GM12878 (cell line): ENCODE measurements at regions not wholly inside any gene's neighbourhood (a gene's known extent, or its start where the extent isn't known, plus 50 kb on each side); places are given as distances from the start of the nearest gene placed in this dataset.

Source experiments
- ATAC-seq: fragments of 200-7000 bp; cut with Tn5 transposase; 3 replicates; pipeline ENCODE4 v1.9.1; 2020; ENCODE audit warnings: mild to moderate bottlenecking, moderate library complexity
- BruUV-seq: library from RNA; stranded (reverse); fragments of 400-500 nt; replicated peaks from 2 replicates; lab custom pipeline; 2021; lab: Mats Ljungman, UMichigan
- CTCF ChIA-PET: fragments of 300-600 bp; sonication (Branson Sonifier 250); formaldehyde crosslinking; extraction: SDS; loops from one replicate; lab custom pipeline; 2021; ENCODE audit warnings: inconsistent platforms; lab: Yijun Ruan, JAX
- POLR2A ChIA-PET: fragments of 350-600 bp; formaldehyde crosslinking; extraction: SDS; loops from one replicate; lab custom pipeline; 2021; ENCODE audit warnings: inconsistent platforms; lab: Charles Lee
- RAD21 ChIA-PET: fragments of 300-600 bp; sonication (Branson Sonifier 250); formaldehyde crosslinking; loops from one replicate; lab custom pipeline; 2023; ENCODE audit warnings: antibody characterized with exemption; ENCODE audit not compliant: unreplicated experiment; lab: Charles Lee
- SMC1A ChIA-PET: fragments of 300-600 bp; sonication (Branson Sonifier 250); formaldehyde crosslinking; loops from one replicate; lab custom pipeline; 2023; ENCODE audit not compliant: unreplicated experiment, uncharacterized antibody; lab: Charles Lee
- DNase-seq: peaks from one replicate; pipeline ENCODE4 v3.0.0-alpha.2; 2011; ENCODE audit warnings: low read depth, low spot score
- FAIRE-seq: peaks from 3 replicates; lab custom pipeline; 2011; peaks lifted over from hg19 to GRCh38; lab: Jason Lieb, UNC
- H2AFZ ChIP-seq: 2 replicates; pipeline ENCODE4 v1.6.0; 2011; ENCODE audit warnings: low read depth, low read length, control low read depth; ENCODE audit not compliant: control insufficient read depth
- H3K27ac ChIP-seq: 2 replicates; pipeline ENCODE4 v1.5.1; 2011; ENCODE audit warnings: control low read depth; ENCODE audit not compliant: control insufficient read depth, insufficient read depth
- H3K27me3 ChIP-seq, 2 experiments: replicated peaks in 1 of 2; 2 replicates each; pipeline versions ENCODE4 v1.6.0 to v1.6.1; 2011; ENCODE audit warnings: low read length in 1 of 2; ENCODE audit not compliant: control insufficient read depth in 2 of 2, insufficient read depth in 2 of 2
- H3K36me3 ChIP-seq, 2 experiments: 2 replicates each; pipeline ENCODE4 v1.5.1; 2011; ENCODE audit warnings: low read length in 1 of 2; ENCODE audit not compliant: control insufficient read depth in 2 of 2, insufficient read depth in 2 of 2
- H3K4me1 ChIP-seq: 2 replicates; pipeline ENCODE4 v1.6.1; 2011; ENCODE audit warnings: mild to moderate bottlenecking, low read length, moderate library complexity, mixed read lengths; ENCODE audit not compliant: control insufficient read depth, insufficient read depth
- H3K4me2 ChIP-seq: 2 replicates; pipeline ENCODE4 v1.6.0; 2011; ENCODE audit warnings: control low read depth; ENCODE audit not compliant: control insufficient read depth, insufficient read depth
- H3K4me3 ChIP-seq: fragments of 200-600 bp; sonication (generic); 2 replicates; pipeline ENCODE4 v1.5.1; 2016
- H3K79me2 ChIP-seq: 2 replicates; pipeline ENCODE4 v1.6.0; 2011; ENCODE audit warnings: low read length; ENCODE audit not compliant: control insufficient read depth, insufficient read depth
- H3K9ac ChIP-seq: 2 replicates; pipeline ENCODE4 v1.8.0; 2011; ENCODE audit warnings: low read length, control low read depth, mixed read lengths; ENCODE audit not compliant: control insufficient read depth, insufficient read depth
- H3K9me3 ChIP-seq: replicated peaks from 3 replicates; pipeline ENCODE4 v1.5.1; 2011; ENCODE audit warnings: mild to moderate bottlenecking, low read length; ENCODE audit not compliant: control insufficient read depth, insufficient read depth
- H4K20me1 ChIP-seq: 2 replicates; pipeline ENCODE4 v1.6.0; 2011; ENCODE audit not compliant: control insufficient read depth, insufficient read depth
- CBFB ChIP-seq: IDR thresholded peaks from 2 replicates; pipeline ENCODE4 v1.6.1; 2016; ENCODE audit warnings: antibody characterized with exemption, low read depth
- ESRRA ChIP-seq: IDR thresholded peaks from 2 replicates; pipeline ENCODE4 v1.6.1; 2012; ENCODE audit warnings: mild to moderate bottlenecking, low read length, improper control_type of control experiment
- HDAC2 ChIP-seq: fragments of 200-600 bp; sonication (generic); IDR thresholded peaks from 2 replicates; pipeline ENCODE4 v1.6.1; 2017
- PAX5 ChIP-seq: IDR thresholded peaks from 2 replicates; pipeline ENCODE4 v1.6.1; 2011; ENCODE audit warnings: low read depth, low read length, borderline replicate concordance
- SREBF1 ChIP-seq: IDR thresholded peaks from 2 replicates; pipeline ENCODE4 v1.6.1; 2012; ENCODE audit warnings: mild to moderate bottlenecking, low read length
- WGBS: methylation state at CpG from one replicate; pipeline ENCODE4 v1.1.6; 2016; ENCODE audit warnings: low lambda C conversion rate; ENCODE audit not compliant: insufficient replicate concordance, insufficient coverage; ENCODE audit errors: missing lambda C conversion rate; 5-methylcytosine and 5-hydroxymethylcytosine counted together
- in situ Hi-C: fragments of 300-500 bp; cut with MboI; formaldehyde crosslinking; loops from 9 replicates; pipeline ENCODE4 v1.14.3; 2018; ENCODE audit warnings: mixed read lengths
- intact Hi-C: fragments of 100-400 bp; cut with micrococcal nuclease; formaldehyde crosslinking; loops from one replicate; pipeline ENCODE4 v1.14.2; 2022; ENCODE audit not compliant: unreplicated experiment
- TF ChIP-seq, protein P1 (sequence below): IDR thresholded peaks from 2 replicates; pipeline ENCODE4 v1.6.1; 2012; ENCODE audit warnings: low read depth, low read length, improper control_type of control experiment
- TF ChIP-seq, protein P2 (sequence below): fragments of 450-650 bp; conservative IDR thresholded peaks from 2 replicates; pipeline ENCODE4 v1.6.1; 2017; ENCODE audit warnings: mild to moderate bottlenecking, moderate library complexity
- TF ChIP-seq, protein P3 (sequence below): fragments of 450-650 bp; IDR thresholded peaks from 2 replicates; pipeline ENCODE4 v1.6.1; 2016; ENCODE audit warnings: mild to moderate bottlenecking, moderate library complexity, borderline replicate concordance
- TF ChIP-seq, protein P4 (sequence below): fragments of 450-650 bp; IDR thresholded peaks from 2 replicates; pipeline ENCODE4 v1.6.1; 2017; ENCODE audit warnings: low read depth, mild to moderate bottlenecking, moderate library complexity

DNA sequence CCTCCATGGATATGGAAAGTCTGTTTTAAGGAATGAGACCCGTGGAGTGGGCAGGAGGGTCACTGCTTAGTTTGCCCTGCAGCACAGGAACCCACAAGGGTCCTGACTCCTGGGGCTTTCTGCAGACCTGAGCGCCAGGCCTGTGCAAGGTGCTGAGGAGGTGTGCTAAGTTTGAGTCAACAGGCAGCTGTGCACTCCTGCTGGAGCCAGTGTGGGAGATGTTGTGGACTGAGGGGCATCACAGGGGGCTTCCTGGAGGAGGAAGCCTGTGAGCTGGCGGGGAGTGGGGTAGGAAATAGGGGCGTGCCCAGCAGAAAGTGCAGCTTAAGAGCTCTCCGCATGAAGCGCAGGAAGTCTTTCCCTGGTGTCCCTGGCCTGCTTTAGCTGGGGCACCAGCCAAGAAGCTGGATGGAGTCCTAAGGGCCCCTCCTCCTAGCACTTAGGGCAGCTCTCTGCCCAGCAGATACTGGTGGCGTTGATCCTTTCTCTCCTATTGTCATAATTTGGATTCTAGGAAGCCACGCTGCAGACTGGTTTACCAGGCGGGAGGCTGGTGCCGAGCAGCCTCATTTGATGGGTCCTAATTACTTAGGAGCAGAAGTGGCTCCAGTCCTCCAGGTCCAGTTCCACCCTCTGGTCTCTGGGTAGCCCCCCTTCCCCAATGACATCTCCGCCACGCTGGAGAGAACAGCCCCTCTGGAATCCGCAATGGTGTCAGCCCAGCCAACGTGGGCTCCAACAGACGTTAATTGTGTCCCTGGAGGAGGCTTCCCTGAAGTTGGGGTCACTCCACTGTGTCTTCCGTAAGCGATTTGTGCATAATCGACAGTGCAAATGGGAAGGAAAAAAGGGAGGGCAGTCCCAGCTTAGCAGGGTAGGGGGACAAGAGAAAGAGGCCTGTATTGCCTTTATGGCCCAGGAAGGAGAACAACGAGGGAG lies 309.2 kb downstream of the ZNF536 start:
- 40% methylated on average over 19 of the region's 19 CpGs for WGBS
- TF ChIP-seq SREBF1 = no peak
- TF ChIP-seq, protein P1, sequence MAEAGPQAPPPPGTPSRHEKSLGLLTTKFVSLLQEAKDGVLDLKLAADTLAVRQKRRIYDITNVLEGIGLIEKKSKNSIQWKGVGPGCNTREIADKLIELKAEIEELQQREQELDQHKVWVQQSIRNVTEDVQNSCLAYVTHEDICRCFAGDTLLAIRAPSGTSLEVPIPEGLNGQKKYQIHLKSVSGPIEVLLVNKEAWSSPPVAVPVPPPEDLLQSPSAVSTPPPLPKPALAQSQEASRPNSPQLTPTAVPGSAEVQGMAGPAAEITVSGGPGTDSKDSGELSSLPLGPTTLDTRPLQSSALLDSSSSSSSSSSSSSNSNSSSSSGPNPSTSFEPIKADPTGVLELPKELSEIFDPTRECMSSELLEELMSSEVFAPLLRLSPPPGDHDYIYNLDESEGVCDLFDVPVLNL = no peak
- TF ChIP-seq, protein P2, sequence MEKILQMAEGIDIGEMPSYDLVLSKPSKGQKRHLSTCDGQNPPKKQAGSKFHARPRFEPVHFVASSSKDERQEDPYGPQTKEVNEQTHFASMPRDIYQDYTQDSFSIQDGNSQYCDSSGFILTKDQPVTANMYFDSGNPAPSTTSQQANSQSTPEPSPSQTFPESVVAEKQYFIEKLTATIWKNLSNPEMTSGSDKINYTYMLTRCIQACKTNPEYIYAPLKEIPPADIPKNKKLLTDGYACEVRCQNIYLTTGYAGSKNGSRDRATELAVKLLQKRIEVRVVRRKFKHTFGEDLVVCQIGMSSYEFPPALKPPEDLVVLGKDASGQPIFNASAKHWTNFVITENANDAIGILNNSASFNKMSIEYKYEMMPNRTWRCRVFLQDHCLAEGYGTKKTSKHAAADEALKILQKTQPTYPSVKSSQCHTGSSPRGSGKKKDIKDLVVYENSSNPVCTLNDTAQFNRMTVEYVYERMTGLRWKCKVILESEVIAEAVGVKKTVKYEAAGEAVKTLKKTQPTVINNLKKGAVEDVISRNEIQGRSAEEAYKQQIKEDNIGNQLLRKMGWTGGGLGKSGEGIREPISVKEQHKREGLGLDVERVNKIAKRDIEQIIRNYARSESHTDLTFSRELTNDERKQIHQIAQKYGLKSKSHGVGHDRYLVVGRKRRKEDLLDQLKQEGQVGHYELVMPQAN = no peak
- no peak for TF ChIP-seq HDAC2
- TF ChIP-seq, protein P3, sequence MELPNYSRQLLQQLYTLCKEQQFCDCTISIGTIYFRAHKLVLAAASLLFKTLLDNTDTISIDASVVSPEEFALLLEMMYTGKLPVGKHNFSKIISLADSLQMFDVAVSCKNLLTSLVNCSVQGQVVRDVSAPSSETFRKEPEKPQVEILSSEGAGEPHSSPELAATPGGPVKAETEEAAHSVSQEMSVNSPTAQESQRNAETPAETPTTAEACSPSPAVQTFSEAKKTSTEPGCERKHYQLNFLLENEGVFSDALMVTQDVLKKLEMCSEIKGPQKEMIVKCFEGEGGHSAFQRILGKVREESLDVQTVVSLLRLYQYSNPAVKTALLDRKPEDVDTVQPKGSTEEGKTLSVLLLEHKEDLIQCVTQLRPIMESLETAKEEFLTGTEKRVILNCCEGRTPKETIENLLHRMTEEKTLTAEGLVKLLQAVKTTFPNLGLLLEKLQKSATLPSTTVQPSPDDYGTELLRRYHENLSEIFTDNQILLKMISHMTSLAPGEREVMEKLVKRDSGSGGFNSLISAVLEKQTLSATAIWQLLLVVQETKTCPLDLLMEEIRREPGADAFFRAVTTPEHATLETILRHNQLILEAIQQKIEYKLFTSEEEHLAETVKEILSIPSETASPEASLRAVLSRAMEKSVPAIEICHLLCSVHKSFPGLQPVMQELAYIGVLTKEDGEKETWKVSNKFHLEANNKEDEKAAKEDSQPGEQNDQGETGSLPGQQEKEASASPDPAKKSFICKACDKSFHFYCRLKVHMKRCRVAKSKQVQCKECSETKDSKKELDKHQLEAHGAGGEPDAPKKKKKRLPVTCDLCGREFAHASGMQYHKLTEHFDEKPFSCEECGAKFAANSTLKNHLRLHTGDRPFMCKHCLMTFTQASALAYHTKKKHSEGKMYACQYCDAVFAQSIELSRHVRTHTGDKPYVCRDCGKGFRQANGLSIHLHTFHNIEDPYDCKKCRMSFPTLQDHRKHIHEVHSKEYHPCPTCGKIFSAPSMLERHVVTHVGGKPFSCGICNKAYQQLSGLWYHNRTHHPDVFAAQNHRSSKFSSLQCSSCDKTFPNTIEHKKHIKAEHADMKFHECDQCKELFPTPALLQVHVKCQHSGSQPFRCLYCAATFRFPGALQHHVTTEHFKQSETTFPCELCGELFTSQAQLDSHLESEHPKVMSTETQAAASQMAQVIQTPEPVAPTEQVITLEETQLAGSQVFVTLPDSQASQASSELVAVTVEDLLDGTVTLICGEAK = no peak
- TF ChIP-seq CBFB = no peak
- TF ChIP-seq PAX5 = no peak
- no peak for TF ChIP-seq ESRRA
- TF ChIP-seq, protein P4, sequence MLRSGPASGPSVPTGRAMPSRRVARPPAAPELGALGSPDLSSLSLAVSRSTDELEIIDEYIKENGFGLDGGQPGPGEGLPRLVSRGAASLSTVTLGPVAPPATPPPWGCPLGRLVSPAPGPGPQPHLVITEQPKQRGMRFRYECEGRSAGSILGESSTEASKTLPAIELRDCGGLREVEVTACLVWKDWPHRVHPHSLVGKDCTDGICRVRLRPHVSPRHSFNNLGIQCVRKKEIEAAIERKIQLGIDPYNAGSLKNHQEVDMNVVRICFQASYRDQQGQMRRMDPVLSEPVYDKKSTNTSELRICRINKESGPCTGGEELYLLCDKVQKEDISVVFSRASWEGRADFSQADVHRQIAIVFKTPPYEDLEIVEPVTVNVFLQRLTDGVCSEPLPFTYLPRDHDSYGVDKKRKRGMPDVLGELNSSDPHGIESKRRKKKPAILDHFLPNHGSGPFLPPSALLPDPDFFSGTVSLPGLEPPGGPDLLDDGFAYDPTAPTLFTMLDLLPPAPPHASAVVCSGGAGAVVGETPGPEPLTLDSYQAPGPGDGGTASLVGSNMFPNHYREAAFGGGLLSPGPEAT = no peak

More for the DNA sequence above, 309.2 kb downstream of the ZNF536 start:
- no peak overlapping the region for H3K4me2 ChIP-seq
- ChIA-PET POLR2A (no interaction called here), CTCF (interaction anchor here (0.6 to 4.2 kb wide), 2 partner anchors 14 to 1676 kb away, joined by 3 to 24 read pairs; no protein-coding TSS in a partner anchor), SMC1A (no interaction called here), RAD21 (no interaction called here)
- H2AFZ ChIP-seq = no peak overlapping the region
- no peak overlapping the region for H3K9ac ChIP-seq
- intact Hi-C loops (no loop called here), in situ Hi-C loops (no loop called here)
- no peaks in the 10 kb centered on the region for H4K20me1 ChIP-seq
- BruUV-seq = no TSS peak
- no peaks in the 10 kb centered on the region for H3K4me1 ChIP-seq
- H3K9me3 ChIP-seq = no peaks in the 10 kb centered on the region
- H3K27ac ChIP-seq = no peak overlapping the region
- no peaks in the 10 kb centered on the region for H3K27me3 ChIP-seq
- no peak overlapping the region for H3K4me3 ChIP-seq
- no peaks in the 10 kb centered on the region for H3K79me2 ChIP-seq
- DNase-seq (no peak), ATAC-seq (no peak), FAIRE-seq (no peak)
- H3K36me3 ChIP-seq = no peaks in the 10 kb centered on the region
